DOHH2 (cell line): ENCODE measurements at regions not wholly inside any gene's neighbourhood (a gene's known extent, or its start where the extent isn't known, plus 50 kb on each side); places are given as distances from the start of the nearest gene placed in this dataset.

Experiments
- CTCF ChIP-seq: fragments of 200-600 bp; sonication (generic); IDR thresholded peaks from one replicate; pipeline ENCODE4 v1.5.1; 2014; ENCODE audit warnings: antibody characterized with exemption, mild to moderate bottlenecking, low read depth, low read length; ENCODE audit not compliant: poor library complexity, severe bottlenecking
- EZH2phosphoT487 ChIP-seq: fragments of 200-600 bp; sonication (generic); IDR thresholded peaks from 2 replicates; pipeline ENCODE4 v1.6.1; 2017; ENCODE audit warnings: borderline replicate concordance, mild to moderate bottlenecking, antibody characterized with exemption, low read length, moderate library complexity, mixed read lengths

- TF ChIP-seq CTCF (no peak), EZH2phosphoT487 (no peak)
These were observed 316.8 kb downstream of the HS3ST1 start for GRCh38 chr4:11111876-11112275.
